ENCODE measurements at regions not wholly inside any gene's neighbourhood (a gene's known extent, or its start where the extent isn't known, plus 50 kb on each side); places are given as distances from the start of the nearest gene placed in this dataset.

GRCh38 chr2:83827618-83828017, 631.5 kb downstream of the SUCLG1 start (continued):
- TF ChIP-seq, protein P1, sequence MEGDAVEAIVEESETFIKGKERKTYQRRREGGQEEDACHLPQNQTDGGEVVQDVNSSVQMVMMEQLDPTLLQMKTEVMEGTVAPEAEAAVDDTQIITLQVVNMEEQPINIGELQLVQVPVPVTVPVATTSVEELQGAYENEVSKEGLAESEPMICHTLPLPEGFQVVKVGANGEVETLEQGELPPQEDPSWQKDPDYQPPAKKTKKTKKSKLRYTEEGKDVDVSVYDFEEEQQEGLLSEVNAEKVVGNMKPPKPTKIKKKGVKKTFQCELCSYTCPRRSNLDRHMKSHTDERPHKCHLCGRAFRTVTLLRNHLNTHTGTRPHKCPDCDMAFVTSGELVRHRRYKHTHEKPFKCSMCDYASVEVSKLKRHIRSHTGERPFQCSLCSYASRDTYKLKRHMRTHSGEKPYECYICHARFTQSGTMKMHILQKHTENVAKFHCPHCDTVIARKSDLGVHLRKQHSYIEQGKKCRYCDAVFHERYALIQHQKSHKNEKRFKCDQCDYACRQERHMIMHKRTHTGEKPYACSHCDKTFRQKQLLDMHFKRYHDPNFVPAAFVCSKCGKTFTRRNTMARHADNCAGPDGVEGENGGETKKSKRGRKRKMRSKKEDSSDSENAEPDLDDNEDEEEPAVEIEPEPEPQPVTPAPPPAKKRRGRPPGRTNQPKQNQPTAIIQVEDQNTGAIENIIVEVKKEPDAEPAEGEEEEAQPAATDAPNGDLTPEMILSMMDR (IDR thresholded peaks at IDR 0.05 in 2 of 3, conservative IDR thresholded peaks at IDR 0.05 in 1 of 3; ENCODE audit: insufficient read depth in 2 of 3, low read depth in 1 of 3, low read length in 3 of 3): peak; percentile 31 to 56 (median 34); a peak in 4 of 6 replicates

DNA sequence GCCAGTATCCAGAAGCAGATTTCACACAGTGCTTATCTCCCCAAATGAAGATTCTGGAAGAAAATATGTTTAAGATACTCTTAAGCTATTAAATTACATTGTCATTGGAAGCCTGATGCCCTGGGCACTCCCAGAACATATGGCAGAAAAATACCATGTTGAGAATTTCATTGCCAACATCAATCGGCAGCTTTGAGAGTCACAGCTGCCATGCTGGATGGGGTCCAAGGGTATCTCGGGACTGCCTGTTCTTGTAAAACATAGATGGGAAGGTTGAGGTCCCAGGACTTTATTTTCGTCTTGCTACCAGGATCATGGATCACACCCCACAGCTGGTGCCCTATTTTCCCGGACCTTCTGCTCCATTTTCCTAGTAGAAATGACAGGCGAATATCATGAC, 632.5 kb downstream of the SUCLG1 start:
- H3K79me2 ChIP-seq (ENCODE audit: control insufficient read depth, insufficient read depth, low read length): no peaks in the 10 kb centered on the region
- H2AFZ ChIP-seq (ENCODE audit: low read depth, low read length): no peak overlapping the region
- 30% methylated on average over 5 of the region's 5 CpGs for WGBS (ENCODE audit: insufficient coverage, low coverage, missing lambda C conversion rate)
- FAIRE-seq (no peak), ATAC-seq (no peak), DNase-seq (ENCODE audit: extremely low read depth in 1 of 4, low spot score in 3 of 4) (no peak)
- H3K9me3 ChIP-seq (replicated peaks; ENCODE audit: control insufficient read depth, insufficient read depth, low read depth, low read length): no peaks in the 10 kb centered on the region
- H3K4me2 ChIP-seq (ENCODE audit: insufficient read depth, low read length): no peak overlapping the region
- no peak overlapping the region for H3K4me3 ChIP-seq
- H4K20me1 ChIP-seq (replicated peaks; ENCODE audit: control insufficient read depth, insufficient read depth, low read length): no peaks in the 10 kb centered on the region
- CTCF ChIA-PET (ENCODE audit: low intra/inter-chr PET ratio): no interaction called here
- no peak for TF ChIP-seq CREB3 (tag; conservative IDR thresholded peaks at IDR 0.05; ENCODE audit: low read depth)
- no peak for TF ChIP-seq RBM17 (IDR thresholded peaks at IDR 0.05; ENCODE audit: borderline replicate concordance, low read depth, low read length)
- no TSS peak for BruUV-seq (replicated peaks)
- no peak overlapping the region for H3K27ac ChIP-seq (ENCODE audit: extremely low read depth, low read depth, low read length)
- no peaks in the 10 kb centered on the region; a peak in 1 of 5 replicates for H3K4me1 ChIP-seq (replicated peaks in 1 of 2; ENCODE audit: control insufficient read depth in 2 of 2, insufficient read depth in 2 of 2, low read length in 2 of 2)
- no peak overlapping the region for H3K9ac ChIP-seq (ENCODE audit: insufficient read depth in 1 of 2, low read depth in 2 of 2, low read length in 2 of 2)
- H3K9me1 ChIP-seq (ENCODE audit: control insufficient read depth, insufficient read depth, low read length): no peaks in the 10 kb centered on the region
- intact Hi-C loops (cut with micrococcal nuclease): loop anchor here (2.0 kb wide), 1 partner anchor 250 kb away; no protein-coding TSS in a partner anchor
- no peaks in the 10 kb centered on the region for H3K36me3 ChIP-seq (ENCODE audit: control insufficient read depth, insufficient read depth, low read length)
- H3K27me3 ChIP-seq (ENCODE audit: control insufficient read depth in 2 of 2, insufficient read depth in 2 of 2, low read length in 2 of 2): no peaks in the 10 kb centered on the region
- in situ Hi-C loops (cut with MboI): loop anchor here (10.0 kb wide), 1 partner anchor 468 kb away; no protein-coding TSS in a partner anchor
- POLR2A ChIA-PET: no interaction called here
